IPS-18a (cell line): ENCODE measurements at regions not wholly inside any gene's neighbourhood (a gene's known extent, or its start where the extent isn't known, plus 50 kb on each side); places are given as distances from the start of the nearest gene placed in this dataset.

Source experiments
- H3K27ac ChIP-seq: one replicate; pipeline ENCODE4 v1.5.1; 2013; ENCODE audit warnings: low read length
- H3K27me3 ChIP-seq: one replicate; pipeline ENCODE4 v1.6.1; 2013; ENCODE audit warnings: mild to moderate bottlenecking, low read length; ENCODE audit not compliant: control insufficient read depth, insufficient read depth
- H3K36me3 ChIP-seq: one replicate; pipeline ENCODE4 v1.6.1; 2013; ENCODE audit warnings: low read depth, low read length; ENCODE audit not compliant: control insufficient read depth
- H3K4me1 ChIP-seq: one replicate; pipeline ENCODE4 v1.6.1; 2013; ENCODE audit warnings: low read depth, low read length; ENCODE audit not compliant: control insufficient read depth
- H3K4me3 ChIP-seq: one replicate; pipeline ENCODE4 v1.5.1; 2013; ENCODE audit warnings: low read length
- H3K9ac ChIP-seq: one replicate; pipeline ENCODE4 v1.6.1; 2013; ENCODE audit warnings: mild to moderate bottlenecking, low read length, moderate library complexity
- H3K9me3 ChIP-seq: one replicate; pipeline ENCODE4 v1.6.1; 2013; ENCODE audit warnings: low read depth, low read length; ENCODE audit not compliant: control insufficient read depth

- no peak overlapping the region for H3K27ac ChIP-seq
- no peak overlapping the region for H3K4me3 ChIP-seq
- no peak overlapping the region for H3K9ac ChIP-seq
- H3K4me1 ChIP-seq = no peaks in the 10 kb centered on the region
- peaks cover 34% of the 10 kb centered on the region for H3K27me3 ChIP-seq
- no peaks in the 10 kb centered on the region for H3K36me3 ChIP-seq
- H3K9me3 ChIP-seq = no peaks in the 10 kb centered on the region
These were observed 750.3 kb downstream of the CBLN4 start for GRCh38 chr20:55255016-55255415.

- H3K4me3 ChIP-seq = no peak overlapping the region
- H3K27ac ChIP-seq = no peak overlapping the region
- peaks cover 34% of the 10 kb centered on the region for H3K27me3 ChIP-seq
- no peaks in the 10 kb centered on the region for H3K4me1 ChIP-seq
- no peaks in the 10 kb centered on the region for H3K36me3 ChIP-seq
- H3K9me3 ChIP-seq = no peaks in the 10 kb centered on the region
- no peak overlapping the region for H3K9ac ChIP-seq
These were observed 751.5 kb downstream of the CBLN4 start for GRCh38 chr20:55253781-55254180.

- H3K27me3 ChIP-seq = peaks cover 34% of the 10 kb centered on the region
- no peak overlapping the region for H3K4me3 ChIP-seq
- no peak overlapping the region for H3K9ac ChIP-seq
- H3K4me1 ChIP-seq = no peaks in the 10 kb centered on the region
- no peaks in the 10 kb centered on the region for H3K36me3 ChIP-seq
- H3K27ac ChIP-seq = no peak overlapping the region
- no peaks in the 10 kb centered on the region for H3K9me3 ChIP-seq
These were observed 752.8 kb downstream of the CBLN4 start for GRCh38 chr20:55252521-55252920.

- Histone ChIP-seq H3K9me3 (no peaks in the 10 kb centered on the region), H3K27me3 (peaks cover 29% of the 10 kb centered on the region), H3K4me3 (no peak overlapping the region), H3K4me1 (no peaks in the 10 kb centered on the region), H3K36me3 (no peaks in the 10 kb centered on the region), H3K27ac (no peak overlapping the region), H3K9ac (no peak overlapping the region)
These were observed 754.1 kb downstream of the CBLN4 start for GRCh38 chr20:55251170-55251569.

- Histone ChIP-seq H3K27ac (no peak overlapping the region), H3K36me3 (no peaks in the 10 kb centered on the region), H3K4me3 (no peak overlapping the region), H3K9me3 (no peaks in the 10 kb centered on the region), H3K9ac (no peak overlapping the region), H3K27me3 (no peaks in the 10 kb centered on the region), H3K4me1 (no peaks in the 10 kb centered on the region)
These were observed 762.5 kb downstream of the CBLN4 start for GRCh38 chr20:55242853-55243252.

GRCh38 chr20:55239269-55239668 is 763.9 kb downstream of the DOK5 start:
- Histone ChIP-seq H3K4me1 (no peaks in the 10 kb centered on the region), H3K9ac (no peak overlapping the region), H3K4me3 (no peak overlapping the region), H3K36me3 (no peaks in the 10 kb centered on the region), H3K9me3 (peaks cover 5% of the 10 kb centered on the region), H3K27me3 (no peaks in the 10 kb centered on the region), H3K27ac (no peak overlapping the region)

GRCh38 chr20:55232647-55233046 is 757.3 kb downstream of the DOK5 start:
- H3K4me3 ChIP-seq = no peak overlapping the region
- H3K27me3 ChIP-seq = no peaks in the 10 kb centered on the region
- no peak overlapping the region for H3K9ac ChIP-seq
- no peak overlapping the region for H3K27ac ChIP-seq
- peaks cover 5% of the 10 kb centered on the region for H3K9me3 ChIP-seq
- no peaks in the 10 kb centered on the region for H3K4me1 ChIP-seq
- no peaks in the 10 kb centered on the region for H3K36me3 ChIP-seq

GRCh38 chr20:55229451-55229850 is 754.1 kb downstream of the DOK5 start:
- Histone ChIP-seq H3K4me1 (no peaks in the 10 kb centered on the region), H3K27me3 (no peaks in the 10 kb centered on the region), H3K27ac (no peak overlapping the region), H3K4me3 (no peak overlapping the region), H3K9ac (no peak overlapping the region), H3K36me3 (no peaks in the 10 kb centered on the region), H3K9me3 (no peaks in the 10 kb centered on the region)

- Histone ChIP-seq H3K4me1 (no peaks in the 10 kb centered on the region), H3K4me3 (no peak overlapping the region), H3K36me3 (no peaks in the 10 kb centered on the region), H3K27ac (no peak overlapping the region), H3K9ac (no peak overlapping the region), H3K9me3 (no peaks in the 10 kb centered on the region), H3K27me3 (no peaks in the 10 kb centered on the region)
These were observed 741.3 kb downstream of the DOK5 start for GRCh38 chr20:55216525-55217242.

GRCh38 chr20:55213653-55214052 is 738.3 kb downstream of the DOK5 start:
- Histone ChIP-seq H3K27ac (no peak overlapping the region), H3K27me3 (no peaks in the 10 kb centered on the region), H3K9ac (no peak overlapping the region)

GRCh38 chr20:55211481-55211880 is 736.1 kb downstream of the DOK5 start:
- Histone ChIP-seq H3K9me3 (no peaks in the 10 kb centered on the region), H3K4me3 (no peak overlapping the region), H3K4me1 (no peaks in the 10 kb centered on the region), H3K27ac (no peak overlapping the region), H3K36me3 (no peaks in the 10 kb centered on the region), H3K9ac (no peak overlapping the region), H3K27me3 (no peaks in the 10 kb centered on the region)

More at GRCh38 chr20:55213653-55214052, 738.3 kb downstream of the DOK5 start:
- no peak overlapping the region for H3K4me3 ChIP-seq
- no peaks in the 10 kb centered on the region for H3K4me1 ChIP-seq
- no peaks in the 10 kb centered on the region for H3K36me3 ChIP-seq
- H3K9me3 ChIP-seq = no peaks in the 10 kb centered on the region

- Histone ChIP-seq H3K4me3 (no peak overlapping the region), H3K36me3 (no peaks in the 10 kb centered on the region)
These were observed 730.3 kb downstream of the DOK5 start for GRCh38 chr20:55205665-55206064.

More at GRCh38 chr20:55205665-55206064, 730.3 kb downstream of the DOK5 start:
- Histone ChIP-seq H3K4me1 (no peaks in the 10 kb centered on the region), H3K27me3 (no peaks in the 10 kb centered on the region), H3K9me3 (no peaks in the 10 kb centered on the region), H3K9ac (no peak overlapping the region), H3K27ac (no peak overlapping the region)
